ENCODE measurements at regions not wholly inside any gene's neighbourhood (a gene's known extent, or its start where the extent isn't known, plus 50 kb on each side); places are given as distances from the start of the nearest gene placed in this dataset.

GRCh38 chr4:8780596-8781368, 90.9 kb downstream of the HMX1 start:
- DNase-seq (ENCODE audit: low read depth, low spot score), result no peak
- in situ Hi-C loops (cut with HindIII; ENCODE audit: low sequenced_read_pairs), result no loop called here

GRCh38 chr4:8780086-8780485, 91.6 kb downstream of the HMX1 start:
- no peak for TF ChIP-seq CTCF (IDR thresholded peaks at IDR 0.05; ENCODE audit: low read depth, low read length)
- no peak overlapping the region for H3K4me3 ChIP-seq (ENCODE audit: low read depth, low read length)
- DNase-seq (ENCODE audit: low read depth, low spot score), result no peak
- in situ Hi-C loops (cut with HindIII; ENCODE audit: low sequenced_read_pairs), result no loop called here

More at GRCh38 chr4:8780596-8781368, 90.9 kb downstream of the HMX1 start:
- H3K4me3 ChIP-seq (ENCODE audit: low read depth, low read length), result no peak overlapping the region
- no peak for TF ChIP-seq CTCF (IDR thresholded peaks at IDR 0.05; ENCODE audit: low read depth, low read length)

GRCh38 chr4:8779490-8779932, 92.1 kb downstream of the HMX1 start:
- no peak overlapping the region for H3K4me3 ChIP-seq (ENCODE audit: low read depth, low read length)
- no peak for DNase-seq (ENCODE audit: low read depth, low spot score)
- no peak for TF ChIP-seq CTCF (IDR thresholded peaks at IDR 0.05; ENCODE audit: low read depth, low read length)
- in situ Hi-C loops (cut with HindIII; ENCODE audit: low sequenced_read_pairs), result no loop called here

- no peak overlapping the region for H3K4me3 ChIP-seq (ENCODE audit: low read depth, low read length)
- TF ChIP-seq CTCF (IDR thresholded peaks at IDR 0.05; ENCODE audit: low read depth, low read length), result no peak
- in situ Hi-C loops (cut with HindIII; ENCODE audit: low sequenced_read_pairs), result no loop called here
- DNase-seq (ENCODE audit: low read depth, low spot score), result no peak
Measured at GRCh38 chr4:8778760-8779159, 92.9 kb downstream of the HMX1 start.

GRCh38 chr4:8778291-8778690, 93.3 kb downstream of the HMX1 start:
- DNase-seq (ENCODE audit: low read depth, low spot score), result no peak
- H3K4me3 ChIP-seq (ENCODE audit: low read depth, low read length), result no peak overlapping the region
- in situ Hi-C loops (cut with HindIII; ENCODE audit: low sequenced_read_pairs), result no loop called here
- no peak for TF ChIP-seq CTCF (IDR thresholded peaks at IDR 0.05; ENCODE audit: low read depth, low read length)

GRCh38 chr4:8777320-8778196, 94.1 kb downstream of the HMX1 start:
- H3K4me3 ChIP-seq (ENCODE audit: low read depth, low read length), result no peak overlapping the region
- TF ChIP-seq CTCF (IDR thresholded peaks at IDR 0.05; ENCODE audit: low read depth, low read length), result no peak
- in situ Hi-C loops (cut with HindIII; ENCODE audit: low sequenced_read_pairs), result no loop called here

More at GRCh38 chr4:8777320-8778196, 94.1 kb downstream of the HMX1 start:
- no peak for DNase-seq (ENCODE audit: low read depth, low spot score)

Measured in astrocyte of the spinal cord (primary cell).